DOHH2 (cell line): ENCODE measurements at regions not wholly inside any gene's neighbourhood (a gene's known extent, or its start where the extent isn't known, plus 50 kb on each side); places are given as distances from the start of the nearest gene placed in this dataset.

Source experiments
- H3F3A ChIP-seq: fragments of 200-600 bp; sonication (generic), shearing (Covaris generic); 2 replicates; pipeline ENCODE4 v1.6.0; 2016; ENCODE audit warnings: antibody characterized with exemption, mild to moderate bottlenecking; ENCODE audit not compliant: control insufficient read depth, insufficient read depth
- H3K27ac ChIP-seq: fragments of 200-600 bp; sonication (generic); 2 replicates; pipeline ENCODE4 v1.5.1; 2014; ENCODE audit warnings: low read depth, mild to moderate bottlenecking, low read length, moderate library complexity
- H3K27me3 ChIP-seq: fragments of 200-600 bp; sonication (generic); 2 replicates; pipeline ENCODE4 v1.6.1; 2014; ENCODE audit warnings: mild to moderate bottlenecking, low read length, mixed read lengths; ENCODE audit not compliant: control insufficient read depth
- H3K36me3 ChIP-seq: fragments of 200-600 bp; sonication (generic); 2 replicates; pipeline ENCODE4 v1.6.1; 2014; ENCODE audit warnings: mild to moderate bottlenecking, low read length, moderate library complexity, mixed read lengths; ENCODE audit not compliant: control insufficient read depth
- H3K4me1 ChIP-seq: fragments of 200-600 bp; sonication (generic); 2 replicates; pipeline ENCODE4 v1.6.1; 2014; ENCODE audit warnings: mild to moderate bottlenecking, low read length, mixed read lengths; ENCODE audit not compliant: control insufficient read depth
- H3K4me2 ChIP-seq: fragments of 200-600 bp; sonication (generic); 2 replicates; pipeline ENCODE4 v1.6.0; 2014; ENCODE audit warnings: mild to moderate bottlenecking, low read length, moderate library complexity
- H3K4me3 ChIP-seq: fragments of 200-600 bp; sonication (generic); 2 replicates; pipeline ENCODE4 v1.5.1; 2014; ENCODE audit warnings: mild to moderate bottlenecking, low read length, mixed read lengths
- H3K79me2 ChIP-seq: fragments of 200-600 bp; sonication (generic); 2 replicates; pipeline ENCODE4 v1.6.1; 2014; ENCODE audit warnings: mild to moderate bottlenecking, low read length, mixed read lengths; ENCODE audit not compliant: control insufficient read depth
- H3K9me2 ChIP-seq: fragments of 200-600 bp; sonication (generic); replicated peaks from 2 replicates; pipeline ENCODE4 v1.6.1; 2014; ENCODE audit warnings: mild to moderate bottlenecking, low read length, mixed read lengths; ENCODE audit not compliant: control insufficient read depth
- H3K9me3 ChIP-seq: fragments of 200-600 bp; sonication (generic); 2 replicates; pipeline ENCODE4 v1.6.1; 2014; ENCODE audit warnings: antibody characterized with exemption, low read length, mixed read lengths; ENCODE audit not compliant: control insufficient read depth, insufficient read depth
- H4K20me1 ChIP-seq: fragments of 200-600 bp; sonication (generic); 2 replicates; pipeline ENCODE4 v1.6.0; 2014; ENCODE audit warnings: low read depth, mild to moderate bottlenecking, antibody characterized with exemption, low read length, moderate library complexity; ENCODE audit not compliant: control insufficient read depth, insufficient read depth
- EZH2phosphoT487 ChIP-seq: fragments of 200-600 bp; sonication (generic); IDR thresholded peaks from 2 replicates; pipeline ENCODE4 v1.6.1; 2017; ENCODE audit warnings: borderline replicate concordance, mild to moderate bottlenecking, antibody characterized with exemption, low read length, moderate library complexity, mixed read lengths
- TF ChIP-seq, protein P1 (sequence below): fragments of 200-600 bp; sonication (generic); IDR thresholded peaks from one replicate; pipeline ENCODE4 v1.5.1; 2014; ENCODE audit warnings: antibody characterized with exemption, mild to moderate bottlenecking, low read depth, low read length; ENCODE audit not compliant: poor library complexity, severe bottlenecking

DNA sequence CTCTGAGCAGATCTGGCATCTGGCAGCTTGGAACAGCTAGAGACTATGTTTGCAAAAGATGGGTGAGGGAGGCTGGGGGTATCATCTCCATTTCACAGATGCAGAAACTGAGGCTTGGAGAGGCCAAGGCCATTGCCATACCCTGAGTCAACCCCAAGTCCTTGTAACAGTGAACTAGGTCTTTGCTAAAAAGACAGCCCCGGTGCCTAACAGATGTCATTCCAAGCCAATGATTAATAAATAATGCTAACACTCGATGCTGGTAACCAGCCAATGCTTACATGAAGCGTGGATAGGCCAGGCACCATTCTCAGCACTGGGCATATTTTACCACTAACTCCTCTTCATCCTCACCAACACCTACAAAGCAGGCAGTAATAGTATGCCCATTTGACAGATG, 164.0 kb downstream of the MN1 start:
- H3K36me3 ChIP-seq = no peaks in the 10 kb centered on the region
- H3K27me3 ChIP-seq = no peaks in the 10 kb centered on the region
- no peaks in the 10 kb centered on the region for H3F3A ChIP-seq
- H3K4me2 ChIP-seq = no peak overlapping the region
- no peaks in the 10 kb centered on the region for H3K4me1 ChIP-seq
- H3K4me3 ChIP-seq = no peak overlapping the region
- H3K9me2 ChIP-seq = no peaks in the 10 kb centered on the region
- H3K79me2 ChIP-seq = no peaks in the 10 kb centered on the region
- no peaks in the 10 kb centered on the region for H4K20me1 ChIP-seq
- no peak for TF ChIP-seq EZH2phosphoT487
- TF ChIP-seq, protein P1, sequence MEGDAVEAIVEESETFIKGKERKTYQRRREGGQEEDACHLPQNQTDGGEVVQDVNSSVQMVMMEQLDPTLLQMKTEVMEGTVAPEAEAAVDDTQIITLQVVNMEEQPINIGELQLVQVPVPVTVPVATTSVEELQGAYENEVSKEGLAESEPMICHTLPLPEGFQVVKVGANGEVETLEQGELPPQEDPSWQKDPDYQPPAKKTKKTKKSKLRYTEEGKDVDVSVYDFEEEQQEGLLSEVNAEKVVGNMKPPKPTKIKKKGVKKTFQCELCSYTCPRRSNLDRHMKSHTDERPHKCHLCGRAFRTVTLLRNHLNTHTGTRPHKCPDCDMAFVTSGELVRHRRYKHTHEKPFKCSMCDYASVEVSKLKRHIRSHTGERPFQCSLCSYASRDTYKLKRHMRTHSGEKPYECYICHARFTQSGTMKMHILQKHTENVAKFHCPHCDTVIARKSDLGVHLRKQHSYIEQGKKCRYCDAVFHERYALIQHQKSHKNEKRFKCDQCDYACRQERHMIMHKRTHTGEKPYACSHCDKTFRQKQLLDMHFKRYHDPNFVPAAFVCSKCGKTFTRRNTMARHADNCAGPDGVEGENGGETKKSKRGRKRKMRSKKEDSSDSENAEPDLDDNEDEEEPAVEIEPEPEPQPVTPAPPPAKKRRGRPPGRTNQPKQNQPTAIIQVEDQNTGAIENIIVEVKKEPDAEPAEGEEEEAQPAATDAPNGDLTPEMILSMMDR = no peak
- H3K9me3 ChIP-seq = no peaks in the 10 kb centered on the region
- H3K27ac ChIP-seq = no peak overlapping the region

DNA sequence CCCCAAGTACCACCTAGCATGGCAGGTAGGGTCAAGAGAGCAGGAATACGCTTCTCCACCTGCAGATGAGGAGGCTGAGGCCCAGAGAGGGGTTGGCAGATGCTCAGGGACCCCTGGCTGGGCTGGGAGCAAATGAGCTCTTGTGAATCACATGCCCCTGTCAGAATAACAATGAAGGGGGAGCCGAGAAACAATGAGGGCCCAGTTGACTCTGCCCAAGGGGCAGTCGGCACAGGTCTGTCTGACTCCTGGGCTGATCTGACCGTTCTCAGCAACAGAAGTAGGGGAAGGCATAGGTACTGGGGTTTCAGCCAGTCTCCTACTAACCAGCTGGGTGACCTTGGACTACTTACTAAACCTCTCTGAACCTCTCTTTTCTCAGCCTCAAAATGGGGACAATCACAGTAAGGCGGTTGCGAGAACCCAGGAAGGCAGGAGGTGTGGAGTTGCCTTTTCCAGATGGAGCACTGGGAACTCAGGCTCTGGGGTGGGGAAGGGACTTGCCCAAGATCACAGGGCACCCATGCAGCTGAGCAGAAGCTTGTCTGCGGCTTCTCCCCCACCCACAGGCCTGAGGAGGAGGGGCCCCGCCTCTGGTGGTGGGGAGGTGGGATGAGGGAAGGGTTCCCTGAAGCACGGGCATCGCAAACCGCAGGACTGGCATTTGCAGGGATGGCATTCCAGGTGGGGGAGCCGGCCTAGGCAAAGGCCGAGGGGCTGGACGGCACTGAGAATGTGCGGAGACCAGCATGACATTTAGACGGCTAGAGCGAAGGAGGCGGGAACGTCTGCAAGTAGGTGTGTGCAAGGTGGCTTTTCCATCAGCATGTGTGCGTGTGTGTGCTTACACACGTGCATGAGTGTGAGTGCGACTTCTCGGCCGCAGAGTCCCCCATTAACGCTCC, 163.0 kb downstream of the MN1 start:
- H3F3A ChIP-seq = no peaks in the 10 kb centered on the region
- no peaks in the 10 kb centered on the region for H3K36me3 ChIP-seq
- H3K9me3 ChIP-seq = no peaks in the 10 kb centered on the region
- no peak overlapping the region for H3K4me3 ChIP-seq
- no peaks in the 10 kb centered on the region for H4K20me1 ChIP-seq
- no peaks in the 10 kb centered on the region for H3K9me2 ChIP-seq
- no peaks in the 10 kb centered on the region for H3K4me1 ChIP-seq
- TF ChIP-seq, protein P1 = no peak
- no peak for TF ChIP-seq EZH2phosphoT487
- no peak overlapping the region for H3K4me2 ChIP-seq
- no peaks in the 10 kb centered on the region for H3K79me2 ChIP-seq
- no peaks in the 10 kb centered on the region for H3K27me3 ChIP-seq
- no peak overlapping the region for H3K27ac ChIP-seq

DNA sequence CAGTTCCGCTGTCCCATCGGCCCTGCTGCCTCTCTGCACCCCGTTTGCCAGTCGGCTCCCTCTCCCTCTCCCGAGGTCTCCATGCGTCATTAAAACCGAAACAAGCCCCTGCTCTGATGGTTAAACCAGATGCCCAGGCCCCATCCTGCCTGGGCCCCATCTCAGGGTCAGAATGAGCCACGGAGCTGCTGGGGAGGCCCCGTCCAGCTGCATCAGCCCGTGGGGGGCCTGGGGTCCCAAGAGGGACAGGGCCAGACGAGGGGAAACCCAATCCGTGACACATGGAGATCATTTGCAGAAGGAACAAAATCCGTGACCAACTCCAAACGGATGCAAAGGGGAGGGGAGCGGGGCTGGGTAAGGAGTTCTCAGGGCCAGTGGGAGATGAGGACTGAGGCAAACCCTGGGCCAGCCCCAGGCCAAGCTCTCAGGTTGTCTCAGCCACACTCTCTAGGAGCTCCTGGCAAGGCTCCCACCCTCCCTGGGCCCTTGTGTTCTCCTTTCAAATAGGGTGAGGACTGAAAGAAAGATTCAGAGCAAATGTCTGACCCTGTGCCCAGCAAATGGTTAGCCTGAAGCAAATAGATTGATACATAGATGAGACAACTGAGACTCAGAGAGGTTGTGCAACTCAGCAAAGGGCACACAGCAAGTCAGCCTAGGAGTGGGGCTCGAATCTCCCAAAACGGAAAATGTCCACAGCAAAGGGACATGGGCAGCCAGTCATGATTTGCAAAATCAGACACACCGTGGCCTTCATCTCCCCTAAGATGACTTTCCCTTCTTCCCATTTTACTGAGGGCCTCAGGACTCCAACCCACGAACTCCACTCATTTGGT, 162.1 kb downstream of the MN1 start:
- no peak overlapping the region for H3K4me3 ChIP-seq
- no peaks in the 10 kb centered on the region for H3K9me2 ChIP-seq
- no peaks in the 10 kb centered on the region for H3K9me3 ChIP-seq
- no peaks in the 10 kb centered on the region for H3K27me3 ChIP-seq
- no peaks in the 10 kb centered on the region for H3K36me3 ChIP-seq
- no peaks in the 10 kb centered on the region for H3K4me1 ChIP-seq
- TF ChIP-seq EZH2phosphoT487 = no peak
- TF ChIP-seq, protein P1 = no peak
- H3K27ac ChIP-seq = no peak overlapping the region
- H4K20me1 ChIP-seq = no peaks in the 10 kb centered on the region
- no peaks in the 10 kb centered on the region for H3F3A ChIP-seq
- no peaks in the 10 kb centered on the region for H3K79me2 ChIP-seq
- no peak overlapping the region for H3K4me2 ChIP-seq
